ENCODE measurements at regions not wholly inside any gene's neighbourhood (a gene's known extent, or its start where the extent isn't known, plus 50 kb on each side); places are given as distances from the start of the nearest gene placed in this dataset.

DNA sequence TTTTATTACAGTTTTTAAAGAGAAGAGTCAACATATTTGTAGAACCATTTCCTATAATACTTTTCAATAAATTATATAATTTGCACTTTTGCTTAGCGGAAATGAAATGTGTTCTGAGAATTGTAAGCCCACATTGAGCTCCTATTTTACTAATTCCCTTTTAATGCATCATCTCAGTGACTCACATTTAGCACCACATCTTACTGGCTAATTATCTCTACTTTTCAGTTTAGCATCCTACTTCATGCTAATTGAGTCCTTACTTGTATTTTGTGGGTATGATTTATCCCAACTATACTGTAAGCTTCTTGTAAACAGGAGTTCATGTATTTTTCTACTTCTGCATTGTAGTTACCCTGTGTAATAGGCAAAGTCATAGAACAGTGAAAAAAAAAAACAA lies 67.5 kb downstream of the TMX1 start:
- FAIRE-seq (no peak), DNase-seq (ENCODE audit: low spot score) (no peak)

DNA sequence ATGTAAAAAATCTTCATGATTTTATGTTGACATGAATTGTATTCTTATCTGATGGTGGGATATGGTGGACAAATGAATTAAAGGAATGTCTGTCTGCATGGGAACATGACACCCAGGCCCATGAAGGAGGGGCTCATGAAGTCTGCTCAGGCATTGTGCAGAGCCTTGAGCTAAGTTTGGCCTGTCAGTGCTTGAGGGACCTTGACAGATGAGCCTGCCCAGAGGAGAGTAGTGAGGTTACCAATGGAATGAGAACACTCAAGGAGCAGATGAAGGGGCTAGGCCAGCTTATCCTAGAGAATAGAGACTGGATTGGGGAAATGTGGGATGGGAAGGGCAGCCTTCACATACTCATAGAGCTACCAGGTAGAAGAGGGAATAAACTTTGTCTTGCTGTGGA lies 68.8 kb downstream of the TMX1 start:
- FAIRE-seq = no peak

DNA sequence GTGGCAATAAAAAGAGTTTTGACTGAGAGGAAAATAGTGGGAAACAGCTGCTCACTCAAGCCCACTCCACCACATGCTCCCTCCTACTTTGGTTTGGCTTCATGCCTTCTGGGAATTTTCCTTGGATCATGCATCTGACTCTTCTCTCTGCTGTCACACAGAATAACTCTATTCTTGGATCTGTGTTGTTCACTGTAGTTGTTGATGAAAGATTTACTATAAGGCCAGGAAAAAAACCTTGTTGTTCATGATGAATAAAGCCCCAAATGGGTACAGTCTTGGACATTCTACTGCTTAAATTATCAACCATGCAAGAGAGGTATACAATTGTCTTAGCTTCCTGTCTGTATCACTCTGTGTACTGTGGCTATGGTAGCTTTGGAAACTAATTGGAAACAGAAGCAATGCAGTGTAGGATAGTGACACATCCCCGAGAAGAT lies 70.5 kb downstream of the TMX1 start:
- DNase-seq (ENCODE audit: low spot score) (peak; percentile 6), FAIRE-seq (no peak)

More for the DNA sequence above, 68.8 kb downstream of the TMX1 start:
- no peak for DNase-seq (ENCODE audit: low spot score)

DNA sequence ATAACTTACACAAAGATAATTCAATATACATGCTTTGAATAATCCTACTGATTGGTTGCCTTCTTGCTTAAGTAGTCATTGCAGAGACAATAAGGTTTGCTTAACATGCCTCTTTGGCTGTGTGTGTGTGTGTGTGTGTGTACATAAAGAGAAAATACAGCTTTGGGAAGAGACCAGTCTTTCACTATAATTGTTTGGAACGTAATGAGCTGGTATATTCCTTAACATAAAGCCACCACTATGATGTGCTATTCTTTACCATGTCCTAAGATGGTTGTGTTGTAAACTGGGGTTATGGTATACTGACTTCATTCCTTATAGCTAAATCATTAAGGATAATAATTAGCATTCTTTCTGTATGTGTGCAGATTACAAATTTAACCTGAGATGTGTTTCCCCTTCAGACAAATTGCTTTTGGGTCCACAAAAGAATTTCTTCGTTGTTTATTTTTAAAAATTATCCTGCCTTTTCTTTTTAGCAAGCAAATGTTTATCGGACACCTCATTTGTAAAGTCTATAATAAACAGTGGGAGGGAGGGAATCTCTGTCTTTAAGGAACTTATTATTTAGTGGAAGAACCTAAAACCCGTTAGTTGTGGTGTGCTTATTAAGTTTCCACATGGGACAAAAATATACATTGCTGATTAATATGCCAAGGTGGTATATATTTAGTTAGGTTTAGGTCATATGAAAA lies 74.4 kb downstream of the TMX1 start:
- no peak for DNase-seq (ENCODE audit: low spot score)
- no peak for FAIRE-seq

DNA sequence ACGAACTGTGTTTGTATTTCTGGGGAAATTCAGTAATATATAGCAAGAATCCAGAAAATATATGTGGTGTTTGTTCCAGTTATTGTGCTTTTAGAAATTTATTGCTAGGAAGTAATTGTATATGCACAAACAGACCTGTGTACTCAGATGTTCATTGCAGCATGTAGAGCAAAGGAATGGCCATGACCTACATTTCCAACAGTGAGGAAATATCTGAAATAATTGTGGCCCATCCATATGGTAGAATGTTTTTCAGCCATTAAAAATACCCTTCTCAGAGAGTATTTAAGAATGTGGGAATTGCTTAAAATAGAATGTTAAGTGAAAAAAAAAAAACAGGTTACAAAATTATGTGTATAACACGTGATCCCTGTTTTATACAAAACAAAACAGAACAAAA lies 77.3 kb downstream of the TMX1 start:
- no peak for FAIRE-seq
- DNase-seq (ENCODE audit: low spot score) = no peak

DNA sequence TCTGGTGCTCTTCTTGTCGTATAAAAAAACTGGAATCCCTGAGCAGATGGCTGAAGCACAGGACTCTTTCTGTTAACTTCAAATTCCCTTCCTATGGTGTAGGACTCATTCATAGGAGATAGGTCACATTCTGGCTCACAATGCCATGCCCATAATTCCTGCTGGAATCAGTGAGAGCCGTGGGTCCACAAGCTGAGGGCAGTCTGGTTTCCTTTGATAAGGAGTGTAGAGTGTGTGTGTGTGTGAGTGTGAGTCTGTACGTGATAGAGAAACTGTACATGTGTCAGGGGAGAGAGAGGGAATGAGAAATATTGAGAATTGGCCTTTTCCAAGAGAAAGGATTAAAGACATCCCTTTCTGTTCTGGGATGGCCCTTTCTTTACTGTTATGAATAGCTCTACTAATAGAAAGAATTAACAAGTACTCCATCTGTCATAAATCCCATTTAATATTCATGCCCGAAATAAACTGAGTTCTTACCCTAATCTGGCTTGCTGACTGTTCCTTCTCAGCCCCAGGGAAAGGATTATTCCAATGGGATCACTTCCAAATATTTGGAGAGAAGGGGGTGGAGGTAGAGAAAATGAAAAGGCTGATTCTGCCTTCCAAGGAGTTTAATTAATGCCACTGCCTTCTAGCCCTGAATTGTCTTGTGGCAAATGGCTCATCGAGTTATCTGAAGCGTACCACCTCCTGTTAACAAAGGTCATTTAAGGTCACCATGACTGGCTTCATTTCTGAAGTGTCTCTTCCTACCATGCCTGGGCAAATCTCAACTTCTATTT lies 79.0 kb downstream of the TMX1 start:
- FAIRE-seq (peak; percentile 84), DNase-seq (ENCODE audit: low spot score) (peak; percentile 50)

DNA sequence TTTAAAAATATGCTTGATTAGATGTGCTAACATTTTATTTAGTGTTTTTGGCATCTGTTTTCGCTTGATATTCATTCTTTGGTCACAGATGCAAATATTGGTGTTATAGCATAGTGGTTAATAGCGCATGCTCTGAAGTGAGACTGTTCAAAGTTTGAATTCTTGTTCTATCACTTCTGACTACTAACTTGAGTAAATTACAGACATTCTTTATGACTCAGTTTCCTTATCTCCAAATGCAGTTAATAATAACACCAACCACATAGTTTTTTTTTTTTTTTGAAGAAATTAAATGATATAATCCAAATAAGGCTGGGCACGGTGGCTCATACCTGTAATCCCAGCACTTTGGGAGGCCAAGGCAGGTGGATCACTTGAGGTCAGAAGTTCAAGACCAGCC lies 81.0 kb downstream of the TMX1 start:
- peak; percentile 80 for FAIRE-seq
- DNase-seq (ENCODE audit: low spot score) = peak; percentile 64

DNA sequence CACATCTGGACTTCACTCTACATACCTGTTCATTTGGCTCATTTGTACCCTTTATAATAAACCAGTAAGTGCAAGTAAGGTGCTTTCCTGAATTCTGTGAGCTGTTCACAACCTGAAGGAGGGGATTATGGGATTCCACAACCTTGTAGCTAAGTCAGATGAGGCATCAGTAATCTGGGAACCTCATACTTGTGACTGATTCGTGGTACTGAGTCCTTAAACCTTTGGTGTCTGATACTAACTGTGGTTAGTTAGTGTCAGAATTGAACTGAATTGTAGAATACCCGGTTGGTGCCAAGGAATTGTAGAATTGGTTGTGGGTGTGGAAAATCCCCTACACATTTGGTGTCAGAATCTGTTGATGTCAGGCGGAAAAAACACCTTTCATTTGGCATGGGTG lies 83.4 kb downstream of the TMX1 start:
- no peak for FAIRE-seq
- no peak for DNase-seq (ENCODE audit: low spot score)

DNA sequence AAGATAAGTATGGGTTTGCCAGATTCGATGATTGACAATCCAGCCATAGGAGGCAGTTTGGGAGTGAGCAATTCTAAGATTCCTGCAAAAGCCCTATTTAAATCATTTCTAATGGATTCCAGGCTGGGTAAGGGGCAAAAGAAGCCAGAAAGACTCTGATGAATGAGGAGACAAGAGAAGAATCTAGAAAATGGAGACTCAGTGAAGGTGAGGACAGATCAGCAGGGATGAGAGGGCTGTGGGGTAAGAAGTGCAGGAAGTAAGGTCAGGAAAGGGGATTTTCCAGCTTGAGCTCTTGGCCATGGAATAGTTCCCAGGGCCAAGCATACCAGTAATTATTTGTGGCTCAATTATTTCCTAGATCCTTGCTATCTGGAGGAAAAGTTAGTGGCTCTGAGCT lies 87.3 kb downstream of the TMX1 start:
- peak; percentile 40 for DNase-seq (ENCODE audit: low spot score)
- no peak for FAIRE-seq

DNA sequence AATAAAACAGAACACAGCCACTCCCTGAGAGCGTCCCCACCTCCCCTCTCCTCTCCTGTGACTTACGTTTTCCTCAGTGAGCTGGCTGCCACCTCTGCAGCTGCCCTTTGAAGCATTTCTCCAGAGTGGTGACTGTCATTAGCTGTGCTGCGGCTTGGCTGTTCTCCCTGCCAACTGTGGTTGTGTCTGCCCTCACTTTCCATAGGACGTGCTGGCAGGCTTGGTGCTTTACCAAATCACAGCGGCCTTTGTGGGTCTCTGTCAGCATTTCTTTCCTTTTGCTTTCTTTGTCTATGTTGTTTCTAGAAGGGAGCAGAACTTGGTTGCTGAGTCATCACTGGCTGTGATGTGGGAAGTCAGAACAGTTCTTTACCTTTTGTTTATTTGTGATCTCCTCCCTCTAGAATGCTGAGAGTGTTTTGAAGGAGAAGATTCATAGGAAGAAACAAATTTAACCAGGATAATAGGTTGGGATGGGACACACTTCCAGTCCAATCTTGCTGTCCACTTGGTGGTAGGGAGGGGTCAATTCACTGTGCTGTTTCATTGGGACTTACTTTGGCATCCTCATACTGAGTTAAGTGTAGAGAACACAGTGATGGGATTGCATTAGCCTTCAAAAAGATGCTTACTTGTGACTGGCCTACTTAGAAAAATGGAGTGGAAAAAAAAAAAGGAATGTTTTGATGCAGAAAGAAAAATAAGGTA lies 88.2 kb downstream of the TMX1 start:
- peak; percentile 87 for FAIRE-seq
- peak; percentile 89 for DNase-seq (ENCODE audit: low spot score)

DNA sequence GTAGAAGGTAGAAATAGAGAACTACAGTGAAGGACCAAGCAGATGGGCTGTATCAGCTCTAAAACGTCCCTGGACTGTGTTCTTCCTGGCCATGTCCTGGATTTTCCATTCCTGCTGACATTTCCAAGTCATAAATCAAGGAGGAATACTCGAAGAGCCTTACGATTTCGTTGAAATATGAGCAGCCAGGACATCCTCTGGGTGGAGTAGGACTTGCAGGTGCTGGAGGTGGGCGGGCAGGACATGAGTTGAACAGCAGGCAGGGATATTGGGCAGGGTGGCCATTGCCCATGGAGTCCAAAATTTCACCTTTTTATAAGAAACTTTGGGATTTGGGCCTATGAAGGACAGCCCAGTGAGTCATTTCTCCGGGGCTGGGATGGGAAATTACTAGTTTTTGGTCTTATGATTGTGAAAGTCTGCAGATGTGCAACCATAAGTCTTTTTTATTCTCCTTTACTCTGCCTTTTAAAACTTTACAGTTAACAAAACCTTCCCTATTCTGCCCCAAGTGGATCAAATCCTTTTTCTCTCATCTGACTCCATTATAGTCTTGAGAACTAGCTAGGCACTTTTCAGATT lies 88.8 kb downstream of the TMX1 start:
- DNase-seq (ENCODE audit: low spot score) = no peak
- FAIRE-seq = no peak

DNA sequence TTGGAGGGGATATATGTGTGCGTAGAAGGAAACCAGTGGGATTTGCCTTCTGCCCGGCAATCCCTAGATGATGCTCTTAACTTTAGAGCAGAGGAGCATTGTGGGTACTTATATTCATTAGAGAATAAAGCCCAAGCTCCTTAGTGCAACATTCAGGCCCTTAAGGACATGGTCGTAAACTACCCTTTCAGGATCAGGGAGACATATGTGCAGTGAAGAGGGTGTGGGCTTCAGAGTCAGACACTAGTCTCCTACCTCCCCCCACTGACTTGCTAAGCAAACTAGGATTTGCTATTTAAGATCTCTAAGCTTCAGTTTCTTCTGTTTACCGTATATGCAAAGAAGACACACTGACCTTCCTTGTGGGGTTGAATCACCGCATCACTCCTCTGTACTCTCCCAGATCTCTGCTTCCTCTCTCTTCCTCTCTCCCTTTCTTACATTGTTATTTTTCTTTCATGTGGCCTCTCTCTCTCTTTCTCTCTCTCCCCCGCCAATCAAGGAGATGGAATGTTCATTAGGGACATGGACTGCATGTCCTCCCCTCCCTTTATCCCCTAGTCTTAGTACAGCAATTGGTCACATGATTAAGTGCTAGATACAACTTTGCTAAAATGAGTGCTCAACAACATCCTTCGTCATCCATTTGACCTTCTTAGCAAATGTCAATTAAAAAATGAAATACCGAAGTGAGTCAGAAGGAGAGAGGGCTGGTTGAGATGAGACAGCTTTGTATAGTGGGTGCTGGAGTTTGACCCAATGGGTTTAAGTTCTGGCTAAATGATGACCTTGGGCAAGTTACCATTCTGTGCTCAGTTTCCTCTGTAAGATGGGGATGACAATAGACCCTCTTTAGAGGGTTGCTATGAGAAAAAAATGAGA lies 91.7 kb downstream of the TMX1 start:
- no peak for FAIRE-seq
- DNase-seq (ENCODE audit: low spot score) = no peak

DNA sequence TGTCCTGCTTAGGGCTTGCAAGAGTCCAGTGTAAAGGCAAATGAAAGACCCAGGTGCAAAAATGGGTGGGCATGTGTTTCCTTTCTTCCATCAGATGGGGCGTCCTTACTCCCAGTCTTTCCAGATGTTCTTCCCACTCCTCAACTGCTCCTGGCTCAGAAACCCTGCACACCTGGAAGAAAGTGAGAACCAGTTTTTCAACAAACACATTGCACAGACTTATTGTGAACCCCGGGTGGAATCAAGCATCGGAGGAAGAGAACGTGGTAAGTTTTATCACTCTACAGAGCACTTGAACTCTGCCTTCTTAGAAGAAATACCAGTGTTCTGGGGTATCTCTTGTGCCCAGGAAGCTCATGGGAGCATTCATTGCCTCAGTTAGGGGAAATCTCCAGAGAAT lies 93.3 kb downstream of the TMX1 start:
- FAIRE-seq = no peak
- no peak for DNase-seq (ENCODE audit: low spot score)

DNA sequence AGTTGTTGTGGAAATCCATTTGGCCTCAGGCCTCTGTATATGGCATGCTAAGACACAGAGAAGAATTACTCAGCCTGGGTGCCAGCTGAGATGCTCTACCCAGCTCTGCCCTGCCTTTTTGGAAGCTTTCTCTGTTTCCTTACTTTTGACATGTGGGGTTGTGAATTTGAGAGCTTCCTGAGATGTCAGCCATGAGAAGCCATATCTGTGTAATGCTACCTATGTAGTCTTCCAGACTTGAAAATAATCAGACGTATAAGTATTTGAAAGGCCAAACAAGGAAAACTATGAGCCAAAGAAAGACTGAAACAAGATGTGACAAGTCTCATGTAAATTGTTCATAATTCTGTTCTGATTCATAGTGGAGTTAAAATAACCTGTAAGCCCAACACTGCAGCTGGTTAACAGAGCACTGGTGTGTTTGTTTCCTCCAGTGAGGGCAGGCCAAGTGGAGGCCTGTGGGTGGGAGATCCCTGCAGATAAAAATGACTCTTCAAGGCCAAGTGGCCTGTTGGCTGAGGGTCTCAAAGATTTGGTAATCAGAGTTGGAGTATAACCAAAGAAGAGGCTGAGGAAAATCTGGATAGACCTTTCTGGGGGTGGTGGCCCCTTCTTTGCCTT lies 94.0 kb downstream of the TMX1 start:
- FAIRE-seq = no peak
- no peak for DNase-seq (ENCODE audit: low spot score)

DNA sequence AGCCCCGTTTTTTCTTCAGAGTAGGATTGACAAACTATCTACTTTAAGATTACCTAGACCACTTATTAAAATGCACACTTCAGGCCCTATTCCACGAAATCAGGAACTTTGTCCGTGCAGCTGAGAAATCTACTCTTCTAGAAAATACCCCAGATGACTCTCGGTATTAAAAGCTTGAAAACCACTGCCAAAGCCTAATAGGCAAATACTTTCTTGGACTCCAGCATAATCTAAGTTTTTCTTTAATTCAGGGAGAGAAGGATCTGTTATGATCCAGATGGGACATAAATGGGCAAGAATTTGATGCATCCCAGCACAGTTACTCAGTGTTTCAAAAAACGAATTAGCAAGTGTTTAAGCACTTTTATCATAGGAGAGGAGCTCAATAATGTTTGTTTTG lies 94.5 kb downstream of the TMX1 start:
- FAIRE-seq (no peak), DNase-seq (ENCODE audit: low spot score) (no peak)

DNA sequence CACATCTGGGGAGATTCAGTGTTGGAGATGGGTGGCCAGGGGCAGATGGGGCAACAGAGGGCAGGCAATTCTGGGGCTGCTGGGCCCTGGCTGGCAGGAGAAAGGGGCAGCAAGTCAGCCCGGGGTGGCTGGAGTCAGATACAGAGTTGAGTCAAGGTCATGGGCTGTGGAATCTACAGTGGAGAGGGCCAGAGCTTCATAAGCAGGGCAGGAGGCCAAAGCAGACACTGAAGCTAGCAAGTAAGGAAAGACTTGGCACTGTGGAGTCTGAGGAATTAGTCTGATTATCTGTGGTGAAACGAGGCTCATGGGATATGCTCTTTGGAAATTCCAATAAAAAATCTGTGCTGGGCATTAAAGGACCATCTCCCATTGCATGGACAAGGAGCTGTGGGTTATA lies 95.5 kb downstream of the TMX1 start:
- FAIRE-seq (no peak), DNase-seq (ENCODE audit: low spot score) (no peak)

DNA sequence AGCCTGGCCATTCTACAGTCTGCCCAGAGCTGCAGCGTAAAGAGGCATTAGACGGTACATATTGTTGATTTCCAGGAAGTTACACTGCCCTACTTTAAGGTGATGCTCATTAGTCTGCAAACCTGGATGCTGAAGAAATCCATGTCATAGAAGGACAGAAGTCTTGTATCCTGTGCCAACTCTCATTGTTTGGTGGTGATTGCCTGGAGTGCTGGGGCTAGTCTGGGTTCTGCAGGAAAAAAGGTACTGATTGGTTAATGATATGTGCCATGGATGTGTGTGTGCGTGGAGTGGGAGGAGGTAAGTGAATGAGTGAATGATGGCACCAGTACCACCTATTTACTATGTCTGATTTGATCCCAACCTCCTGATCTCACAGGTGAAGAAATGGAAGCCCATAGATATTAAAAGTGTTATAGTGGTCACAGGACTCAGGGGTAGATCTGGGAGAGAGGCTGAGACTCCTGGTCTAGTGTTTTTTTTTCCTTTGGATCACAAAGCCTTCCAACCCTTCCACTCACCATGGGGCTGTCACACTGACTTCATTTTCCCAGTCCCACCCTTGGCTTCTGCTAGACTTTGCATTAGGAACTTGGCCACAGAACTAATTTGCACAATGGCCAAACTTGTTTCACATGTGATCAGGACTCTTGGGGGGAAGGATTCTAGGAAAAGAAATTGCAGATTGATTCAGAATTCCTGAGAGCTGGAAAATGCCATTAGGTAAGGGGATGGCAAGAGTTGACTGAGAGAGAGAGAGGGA lies 96.1 kb downstream of the TMX1 start:
- FAIRE-seq = no peak
- no peak for DNase-seq (ENCODE audit: low spot score)

DNA sequence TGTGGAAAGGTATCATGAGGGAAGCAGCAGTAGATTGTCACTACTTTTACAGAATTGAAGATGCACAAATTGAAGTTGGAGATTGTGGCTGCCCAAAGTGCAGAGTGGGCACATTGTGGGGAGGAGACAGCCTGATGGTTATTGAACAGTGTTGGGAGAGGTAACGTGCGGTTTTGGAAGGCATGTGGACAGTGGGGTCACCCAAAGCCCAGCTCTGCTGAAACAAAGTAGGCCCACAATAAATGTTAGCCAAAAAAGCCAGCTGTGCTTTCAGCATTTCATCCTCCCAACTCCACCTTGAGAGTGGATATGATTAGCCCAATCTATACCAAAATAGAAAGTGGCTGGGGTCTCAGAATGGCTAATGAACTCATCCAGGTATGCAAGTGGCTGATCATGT lies 96.7 kb downstream of the TMX1 start:
- FAIRE-seq = no peak
- no peak for DNase-seq (ENCODE audit: low spot score)

DNA sequence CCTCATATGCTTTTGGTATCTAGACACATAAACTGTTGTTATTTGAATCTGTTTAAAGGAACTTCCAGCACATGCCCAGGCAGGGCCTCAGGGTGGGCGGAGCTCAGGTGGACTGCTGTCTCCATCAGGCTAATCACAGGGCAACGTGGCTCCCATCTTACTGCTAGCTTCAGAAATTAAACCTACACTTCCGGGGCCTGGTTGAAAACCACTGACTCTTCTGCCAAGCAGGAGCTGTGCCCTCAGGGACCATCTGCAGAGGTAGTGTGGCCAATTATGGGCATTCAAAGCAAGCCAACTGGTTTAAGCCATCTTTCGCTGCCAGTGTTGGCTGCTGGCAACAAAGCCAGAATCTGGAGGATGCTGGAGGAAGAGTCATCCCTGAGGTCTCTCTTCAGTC lies 97.5 kb downstream of the TMX1 start:
- DNase-seq (ENCODE audit: low spot score) (no peak), FAIRE-seq (no peak)

DNA sequence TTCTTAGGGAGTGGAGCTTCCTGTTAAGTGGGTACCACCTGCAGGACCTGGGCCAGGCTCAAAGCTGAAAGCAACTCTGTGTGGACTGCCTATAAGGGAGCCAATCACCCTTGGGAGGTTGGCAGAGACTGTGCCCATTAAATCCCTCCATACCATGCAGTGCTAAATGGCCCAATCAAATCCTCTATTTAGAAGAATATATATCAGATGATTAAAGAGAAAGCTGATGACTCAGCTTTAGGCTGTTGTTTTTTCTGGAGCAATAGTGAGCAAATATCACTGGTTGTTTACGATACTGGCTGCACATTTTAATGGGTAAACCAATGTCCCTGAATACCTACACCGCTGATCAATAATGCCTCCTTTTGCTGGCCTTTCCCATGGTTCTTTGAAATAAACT lies 101.3 kb downstream of the TMX1 start:
- DNase-seq (ENCODE audit: low spot score) (no peak), FAIRE-seq (no peak)
